HUDEP-2 (cell line): ENCODE measurements at regions not wholly inside any gene's neighbourhood (a gene's known extent, or its start where the extent isn't known, plus 50 kb on each side); places are given as distances from the start of the nearest gene placed in this dataset.

Experiments
- DNase-seq, 76 experiments: peaks; one replicate each; lab custom pipeline; 2025; ENCODE audit not compliant: unreplicated experiment in 76 of 76; lab: John Stamatoyannopoulos, UW

DNA sequence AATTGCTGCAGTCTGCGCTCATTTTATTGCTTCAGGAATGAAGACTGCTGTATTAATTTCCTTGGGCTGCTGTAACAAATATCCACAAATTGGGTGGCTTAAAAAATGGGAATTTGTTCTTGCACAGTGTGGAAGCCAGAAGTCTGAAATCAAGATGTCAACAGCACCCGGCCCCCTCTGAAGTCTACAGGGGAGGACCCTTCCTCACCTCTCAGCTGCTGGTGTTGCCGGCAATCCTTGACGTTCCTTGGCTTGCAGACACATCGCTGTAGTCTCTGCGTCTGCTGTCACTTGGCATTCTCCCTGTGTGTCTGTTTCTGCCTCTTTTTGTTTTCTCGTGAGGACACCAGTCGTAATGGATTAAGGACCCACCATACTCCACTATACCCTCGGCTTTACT is 166.2 kb downstream of the PTPN20 start:
- DNase-seq, result no peak

DNA sequence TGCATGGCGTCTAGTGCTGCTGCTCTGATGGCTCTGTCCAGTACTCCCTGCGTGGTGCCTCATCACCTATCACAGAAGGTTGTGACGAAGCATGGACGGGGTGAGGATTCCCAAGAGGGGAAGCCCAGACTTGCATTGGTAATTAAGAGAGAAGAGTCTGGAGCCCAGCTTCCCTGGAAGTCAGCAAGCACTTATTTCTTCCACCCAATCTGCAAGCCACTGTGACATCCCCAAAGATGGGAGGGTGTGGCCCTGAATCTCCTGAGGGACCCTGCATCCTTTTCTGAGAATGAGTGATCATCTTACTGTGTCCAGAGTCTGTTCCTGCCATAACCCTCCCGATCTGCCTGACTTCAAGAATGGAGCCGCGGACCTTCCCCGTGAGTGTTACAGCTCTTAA is 166.7 kb downstream of the PTPN20 start:
- no peak for DNase-seq

DNA sequence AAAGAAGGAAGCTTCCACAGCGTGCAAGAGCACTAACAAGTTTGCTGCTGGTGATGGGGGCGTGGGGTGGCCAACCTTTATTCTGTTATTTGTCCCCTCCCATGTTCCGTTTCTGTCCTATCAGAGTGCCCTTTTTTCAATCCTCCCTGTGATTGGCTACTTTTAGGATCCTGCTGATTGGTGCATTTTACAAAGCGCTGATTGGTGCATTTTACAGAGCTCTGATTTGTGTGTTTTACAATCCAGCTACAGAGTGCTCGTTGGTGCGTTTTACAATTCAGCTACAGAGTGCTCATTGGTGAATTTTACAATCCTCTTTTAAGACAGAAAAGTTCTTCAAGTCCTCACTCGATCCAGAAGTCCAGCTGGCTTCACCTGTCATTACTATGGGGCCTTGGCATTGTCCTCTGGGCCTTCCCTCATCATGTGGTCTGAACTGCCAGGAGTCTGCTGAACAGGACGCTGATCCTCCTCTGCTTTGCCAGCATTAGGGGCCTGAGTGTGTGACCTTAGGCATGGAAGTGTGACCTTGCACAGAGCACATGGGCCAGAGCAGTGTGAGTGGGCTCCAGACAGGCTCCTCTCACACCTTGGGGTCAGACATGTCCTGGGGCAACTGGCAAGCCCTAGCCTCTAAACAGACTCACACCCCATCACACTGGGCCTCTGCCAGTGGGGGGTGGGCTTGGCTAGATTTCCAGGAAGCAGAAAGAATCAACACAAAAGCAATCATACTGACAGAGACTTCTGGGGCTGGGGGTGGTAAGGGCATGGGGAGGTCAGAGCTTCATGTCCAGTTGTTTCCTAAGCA is 167.4 kb downstream of the PTPN20 start:
- no peak for DNase-seq

DNA sequence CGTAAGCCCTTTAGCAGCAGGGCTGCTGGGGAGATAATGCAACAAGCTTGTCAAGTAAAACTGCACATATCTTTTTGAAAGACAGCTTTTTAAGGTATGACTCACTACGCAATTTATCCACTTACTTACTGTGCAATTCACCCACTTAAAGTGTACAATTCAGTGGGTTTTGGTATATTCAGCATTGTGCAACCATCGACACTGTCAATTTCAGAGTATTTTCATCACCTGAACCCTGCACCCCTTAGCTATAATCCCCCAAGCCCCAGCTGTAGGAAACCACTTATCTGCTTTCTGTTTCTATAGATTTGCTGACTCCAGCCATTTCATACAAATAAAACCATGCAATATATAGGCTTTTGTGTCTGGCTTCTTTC is 168.0 kb downstream of the PTPN20 start:
- DNase-seq, result no peak

DNA sequence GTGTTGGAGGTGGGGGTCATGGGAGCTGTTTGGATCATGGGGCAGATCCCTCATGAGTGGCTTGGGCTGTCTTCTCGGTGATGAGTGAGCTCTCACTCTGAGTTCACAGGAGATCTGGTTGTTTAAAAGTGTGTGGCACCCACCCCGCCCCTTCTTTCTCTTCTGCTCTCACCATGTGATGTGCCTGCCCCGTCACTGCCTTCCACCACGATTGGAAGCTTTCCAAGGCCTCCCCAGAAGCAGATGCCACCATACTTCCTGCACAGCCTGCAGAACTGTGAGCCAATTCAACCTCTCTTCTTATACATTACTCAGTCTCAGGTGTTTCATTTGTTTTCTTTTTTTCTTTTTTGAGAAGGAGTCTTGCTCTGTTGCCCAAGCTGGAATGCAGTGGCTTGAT is 170.0 kb downstream of the PTPN20 start:
- no peak for DNase-seq

- no peak for DNase-seq
Measured at GRCh38 chr10:47082055-47082784, 171.0 kb downstream of the PTPN20 start.

DNA sequence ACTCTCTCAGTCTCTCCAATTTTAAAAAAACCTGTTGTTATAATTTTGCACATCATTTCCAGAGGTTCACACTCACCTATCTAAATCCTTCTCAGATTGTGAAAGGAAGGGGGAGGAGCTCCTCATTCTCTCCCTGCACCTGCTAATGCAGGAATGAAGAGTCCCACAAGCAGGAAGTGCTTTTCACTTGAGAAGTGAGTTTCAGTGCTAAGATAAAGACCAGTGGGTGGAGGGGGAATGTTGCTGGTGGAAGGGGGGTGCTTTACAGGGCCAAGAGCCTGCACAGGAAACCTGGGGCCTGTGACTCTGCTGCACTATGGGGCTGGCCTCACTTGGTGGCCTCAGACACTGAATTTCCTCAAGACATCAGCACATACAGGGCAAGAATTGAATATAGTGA is 176.4 kb downstream of the PTPN20 start:
- DNase-seq, result no peak

- no peak for DNase-seq
Measured at GRCh38 chr10:47088656-47089354, 177.6 kb downstream of the PTPN20 start.

GRCh38 chr10:47090042-47090441 is 178.8 kb downstream of the PTPN20 start:
- no peak for DNase-seq

GRCh38 chr10:47090903-47091302 is 179.7 kb downstream of the PTPN20 start:
- DNase-seq, result no peak

GRCh38 chr10:47091421-47091820 is 180.2 kb downstream of the PTPN20 start:
- no peak for DNase-seq

DNA sequence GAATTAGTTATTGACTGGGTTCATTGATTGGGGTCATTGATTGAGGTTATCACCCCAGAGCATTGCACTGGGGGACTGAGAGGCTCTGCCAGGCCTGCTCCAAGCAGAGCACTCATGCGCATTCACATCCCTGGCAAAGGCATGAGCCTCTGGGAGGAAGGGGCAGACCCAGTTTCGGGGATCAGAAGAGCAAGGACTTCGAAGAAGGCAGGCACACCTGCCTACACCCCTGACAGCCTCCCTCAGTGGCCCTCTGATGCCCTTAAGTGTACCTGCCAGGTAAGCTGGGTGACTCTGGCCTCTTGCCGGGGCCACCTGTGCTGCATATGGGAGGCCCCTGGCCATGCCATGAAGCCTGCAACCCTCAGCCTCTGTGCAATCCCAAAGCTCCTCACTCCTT is 181.1 kb downstream of the PTPN20 start:
- DNase-seq, result no peak

DNA sequence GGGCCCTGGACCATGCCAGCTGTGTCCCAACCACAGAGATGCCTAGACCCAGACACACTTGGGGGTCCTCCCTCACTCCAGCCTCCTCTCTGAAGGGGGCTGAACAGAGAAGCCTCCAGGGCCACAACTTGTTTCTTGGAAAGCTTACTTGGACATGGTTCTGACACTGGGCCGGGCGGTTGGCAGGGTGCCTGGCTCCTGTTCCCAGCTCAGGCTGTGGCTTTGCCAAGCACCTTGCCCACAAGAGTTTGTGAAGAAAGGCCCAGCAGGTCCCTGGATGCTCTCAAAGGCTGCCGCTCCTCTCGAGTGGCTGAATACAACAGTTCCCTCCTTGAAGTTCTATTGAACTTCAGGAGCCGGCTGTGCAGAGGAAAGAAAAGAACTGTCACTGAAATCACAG is 181.6 kb downstream of the PTPN20 start:
- no peak for DNase-seq

- DNase-seq, result no peak
Measured at GRCh38 chr10:47094126-47094525, 182.9 kb downstream of the PTPN20 start.

- no peak for DNase-seq
Measured at GRCh38 chr10:47094636-47095035, 183.4 kb downstream of the PTPN20 start.

DNA sequence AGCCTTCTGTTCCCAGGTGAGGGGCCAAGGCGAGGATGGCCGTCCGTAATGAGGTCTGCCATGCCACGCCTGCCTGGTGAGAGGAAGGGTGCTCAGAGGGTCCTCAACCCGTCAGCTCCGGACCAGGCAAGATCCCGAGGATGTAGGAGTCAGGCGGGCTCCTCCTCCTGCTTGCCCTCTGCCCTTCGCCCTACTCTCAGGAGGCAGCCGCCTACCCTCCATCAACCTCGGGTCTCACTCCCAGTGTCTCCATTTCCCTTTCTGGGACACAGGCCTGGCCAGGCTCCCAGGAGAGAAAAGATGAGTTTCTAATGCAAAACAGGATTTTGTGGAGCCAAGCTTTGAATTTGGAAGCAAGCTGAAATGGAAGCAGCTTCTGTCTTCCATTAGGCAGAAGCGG is 184.0 kb downstream of the PTPN20 start:
- DNase-seq, result no peak

DNA sequence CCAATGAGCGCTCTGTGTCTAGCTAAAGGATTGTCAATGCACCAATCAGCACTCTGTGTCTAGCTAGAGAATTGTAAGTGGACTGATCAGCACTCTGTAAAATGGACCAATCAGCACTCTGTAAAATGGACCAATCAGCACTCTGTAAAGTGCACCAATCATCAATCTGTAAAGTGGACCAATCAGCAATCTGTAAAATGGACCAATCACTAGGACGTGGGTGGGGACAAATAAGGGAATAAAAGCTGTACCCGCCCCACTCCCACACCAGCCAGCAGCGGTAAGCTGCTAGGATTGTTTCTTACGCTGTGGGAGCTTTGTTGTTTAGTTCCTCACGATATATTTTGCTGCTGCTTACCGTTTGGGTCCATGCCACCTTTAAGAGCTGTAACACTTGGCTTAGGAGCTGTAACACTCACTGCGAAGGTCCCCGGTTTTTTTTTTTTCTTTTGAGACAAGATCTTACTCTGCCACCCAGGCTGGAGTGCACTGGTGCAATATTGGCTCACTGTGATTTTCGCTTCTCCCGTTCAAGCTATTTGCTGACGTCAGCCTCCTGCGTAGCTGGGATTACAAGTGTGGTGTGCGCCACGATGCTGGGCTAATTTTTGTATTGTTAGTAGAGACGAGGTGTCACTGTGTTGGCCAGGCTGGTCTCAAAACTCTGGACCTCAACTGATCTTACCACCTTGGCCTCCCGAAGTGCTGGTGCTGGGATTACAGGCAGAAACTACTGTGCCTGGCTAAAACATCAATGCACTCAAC is 184.8 kb downstream of the PTPN20 start:
- DNase-seq, result no peak

DNA sequence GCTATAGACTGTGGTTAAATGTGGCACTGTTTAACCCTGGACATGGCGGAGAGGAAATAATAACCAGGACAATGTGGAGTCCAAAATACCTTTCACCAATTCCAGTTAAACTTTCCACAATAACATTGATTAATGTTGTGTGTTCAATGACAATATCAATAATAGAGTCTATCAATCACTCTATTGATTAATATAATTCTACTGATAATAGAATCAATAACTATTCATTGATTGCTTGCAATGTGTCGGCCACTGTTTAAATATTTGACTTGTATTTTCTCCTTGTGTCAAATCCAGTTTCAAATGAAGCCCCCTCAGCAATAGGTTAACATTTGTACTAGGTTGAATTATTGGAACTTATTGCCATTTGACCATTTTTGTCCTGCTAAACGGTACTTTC is 187.0 kb downstream of the PTPN20 start:
- no peak for DNase-seq

DNA sequence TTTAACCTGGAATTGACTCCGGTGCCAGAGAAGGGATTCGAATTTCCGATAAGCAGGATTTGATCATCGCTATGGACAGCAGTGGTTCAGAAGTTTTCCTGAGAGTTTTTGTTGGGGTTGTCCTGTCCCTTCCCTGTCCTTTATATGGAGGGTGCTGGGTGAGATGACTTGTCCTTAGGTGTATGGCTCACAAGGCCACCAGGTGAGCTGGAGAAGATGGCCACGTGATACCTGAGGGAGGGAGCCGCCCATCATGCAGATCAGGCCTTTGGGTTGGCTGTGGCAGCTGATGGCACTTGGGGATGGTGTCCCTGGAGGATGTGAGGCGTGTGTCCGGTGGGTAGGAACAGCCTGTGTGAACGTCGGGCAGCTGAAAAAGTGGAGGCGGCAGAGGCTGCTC is 187.7 kb downstream of the PTPN20 start:
- no peak for DNase-seq

GRCh38 chr10:47099474-47099873 is 188.2 kb downstream of the PTPN20 start:
- no peak for DNase-seq

GRCh38 chr10:47101196-47101595 is 190.0 kb downstream of the PTPN20 start:
- no peak for DNase-seq
